Stimulated activated CD4-positive, alpha-beta T cell treated with anti-CD3 and anti-CD28 coated beads, Interleukin-4, amount 100 ng/mL, for 1 hour (primary cell): ENCODE measurements at regions not wholly inside any gene's neighbourhood (a gene's known extent, or its start where the extent isn't known, plus 50 kb on each side); places are given as distances from the start of the nearest gene placed in this dataset.
A peak's percentile ranks its signal among the peaks of the same experiment; 100 is the strongest.

Experiments used
- DNase-seq: peaks from one replicate; pipeline ENCODE4 v3.0.0-alpha.2; 2020

DNA sequence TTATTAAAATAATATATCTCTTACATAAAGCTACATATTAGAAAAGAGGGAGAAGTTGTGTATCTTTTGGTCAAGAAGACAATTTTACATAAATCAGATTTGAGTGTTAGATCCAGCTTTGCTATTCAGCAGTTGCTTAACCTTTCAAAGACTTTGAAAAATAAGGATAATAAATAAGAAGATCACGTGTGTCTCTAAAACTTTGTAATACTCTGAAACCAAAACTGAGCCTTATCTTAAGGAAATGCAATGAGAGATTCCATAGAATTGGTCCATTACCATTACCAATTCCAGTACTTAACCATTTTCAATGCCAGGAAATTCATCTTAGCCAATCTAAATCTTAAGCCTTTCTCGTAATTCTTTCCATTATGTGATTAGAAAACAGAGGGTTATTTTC, 89.2 kb upstream of the COL5A2 start:
- no peak for DNase-seq

DNA sequence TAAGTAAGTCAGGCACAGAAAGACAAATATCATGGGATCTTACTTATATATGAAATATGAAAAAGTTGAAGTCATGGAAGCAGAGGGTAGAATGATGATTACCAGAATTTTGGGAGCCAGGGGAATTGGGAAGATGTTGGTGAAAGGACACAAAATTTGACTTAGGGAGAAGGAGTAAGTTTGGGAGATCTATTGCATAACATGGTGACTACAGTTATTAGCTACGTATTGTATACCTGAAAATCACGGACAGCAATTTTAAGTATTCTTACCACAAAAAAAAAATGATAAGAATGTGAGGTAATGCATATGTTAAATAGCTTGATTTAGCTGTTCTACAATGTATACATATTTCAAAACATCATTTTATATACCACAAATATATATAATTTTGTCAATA, 94.2 kb upstream of the COL5A2 start:
- no peak for DNase-seq

DNA sequence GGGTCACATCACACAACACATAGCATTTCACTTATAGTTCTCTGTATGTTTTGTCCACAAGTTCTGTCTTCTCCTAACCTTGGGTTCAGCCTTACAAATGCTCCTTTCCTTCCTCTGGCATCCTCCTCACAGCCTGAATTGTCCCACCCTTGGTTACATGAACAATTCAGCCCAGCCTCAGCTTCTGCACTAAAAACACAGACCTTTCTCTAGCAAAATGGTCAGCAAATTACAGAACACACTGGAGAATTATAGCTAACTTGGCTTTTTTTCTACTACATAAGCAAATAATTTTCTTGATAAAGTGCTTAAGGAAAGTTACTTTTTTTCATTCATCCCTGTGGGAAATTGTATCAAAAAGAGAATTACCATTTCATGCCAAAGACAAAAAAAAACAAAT, 94.8 kb upstream of the COL5A2 start:
- DNase-seq, result no peak

DNA sequence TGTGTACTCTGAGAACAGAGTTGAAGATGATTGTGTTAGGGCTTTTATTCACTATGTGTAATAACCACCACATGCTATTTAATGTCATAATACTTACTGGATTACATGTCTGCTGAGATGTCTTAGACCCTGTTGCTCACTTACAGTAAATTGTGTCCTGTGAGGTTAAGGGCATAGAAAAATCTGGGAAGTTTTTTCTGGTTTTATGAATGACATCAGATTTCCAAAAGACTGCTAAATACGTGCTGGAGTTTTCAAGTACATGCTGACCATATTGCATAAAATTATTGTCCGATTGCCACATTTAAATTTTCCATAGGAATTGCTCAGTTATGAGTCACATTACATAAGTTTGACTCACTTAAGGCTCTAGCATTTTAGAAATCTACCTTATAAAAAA, 96.7 kb upstream of the COL5A2 start:
- no peak for DNase-seq

DNA sequence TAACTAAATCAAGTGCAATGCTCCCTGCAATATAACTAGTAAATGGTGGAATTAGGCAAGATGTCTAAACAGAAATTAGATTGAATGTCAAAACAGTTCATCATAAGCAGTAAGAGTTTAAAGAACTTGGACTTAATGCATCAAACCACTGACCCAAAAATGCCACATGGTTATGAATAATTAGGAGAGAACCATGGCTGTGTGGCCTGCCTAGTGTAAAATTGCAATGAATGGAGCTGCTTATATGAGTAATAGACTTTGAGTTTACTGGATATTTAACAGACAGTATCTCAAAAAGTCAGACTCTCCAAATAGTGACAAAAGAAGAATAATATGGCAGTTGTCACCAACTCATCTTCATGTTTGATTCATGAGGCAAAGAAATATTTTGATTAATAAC, 101.6 kb upstream of the COL5A2 start:
- no peak for DNase-seq

DNA sequence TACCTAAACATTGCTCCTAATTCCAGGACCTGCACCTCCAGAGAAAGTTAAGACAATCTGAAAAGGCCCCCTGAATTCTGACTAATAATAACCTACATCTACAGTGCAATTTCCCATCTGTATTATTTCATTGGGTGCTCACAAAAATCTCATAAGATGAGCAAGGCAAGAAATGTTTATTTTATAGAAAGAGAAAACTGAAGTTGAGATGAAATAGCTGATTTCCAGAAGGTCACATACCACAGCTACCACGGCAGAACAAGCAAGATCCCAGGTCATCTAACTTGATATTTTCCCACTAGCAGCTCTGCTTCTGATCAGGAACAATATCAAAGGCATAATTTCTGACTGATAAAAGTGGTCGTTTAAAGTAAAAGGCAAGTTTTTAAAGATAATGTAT, 105.8 kb upstream of the COL5A2 start:
- DNase-seq, result no peak

DNA sequence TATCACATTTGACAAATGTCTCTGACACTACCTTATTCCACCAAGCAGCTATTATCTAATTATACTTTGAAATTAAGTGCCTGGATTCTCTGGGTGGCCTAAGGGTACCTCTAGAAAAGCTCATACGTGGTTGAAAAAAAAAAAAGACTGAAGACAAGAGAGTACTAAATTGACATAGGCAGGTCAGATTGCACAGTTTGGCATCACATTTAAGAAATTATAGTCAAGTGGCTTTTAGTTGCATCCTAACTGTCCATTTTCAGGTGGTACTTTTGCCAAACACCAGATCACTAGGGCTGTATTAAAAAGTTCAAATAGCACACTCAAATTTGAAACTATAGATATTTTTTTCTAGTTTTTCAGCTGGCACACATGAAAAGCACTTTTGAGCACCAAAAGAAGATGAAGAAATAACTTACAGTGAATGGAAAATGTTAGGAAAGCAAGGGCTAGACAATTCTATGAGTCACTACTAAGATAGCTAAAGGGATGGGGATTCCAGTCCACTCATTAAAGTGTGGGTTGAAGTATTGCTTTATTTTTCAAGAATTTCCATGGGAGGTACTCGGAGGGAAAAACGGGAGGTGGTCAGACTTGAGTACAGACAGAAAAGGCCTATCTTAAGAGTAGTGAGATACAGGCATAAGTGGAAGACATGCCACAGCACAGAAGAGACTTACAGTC, 106.5 kb upstream of the COL5A2 start:
- DNase-seq, result no peak

DNA sequence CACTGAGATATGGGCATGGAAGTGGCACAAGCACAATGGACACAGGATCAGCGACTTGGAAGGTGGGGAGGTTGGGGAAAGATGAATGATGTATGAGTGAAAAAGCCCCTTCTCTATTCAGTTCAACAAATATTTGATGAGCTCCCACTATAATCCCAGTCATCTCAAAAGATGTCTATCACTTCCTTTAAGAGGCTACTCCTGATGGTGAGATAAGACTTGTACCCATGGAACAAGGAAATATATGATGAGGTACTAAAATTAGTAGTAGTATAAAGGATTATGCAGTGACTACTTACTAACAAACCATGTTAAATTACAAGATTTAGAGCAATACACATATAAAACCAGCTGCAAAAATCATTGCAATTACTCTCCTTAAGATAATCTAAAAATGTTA, 107.8 kb upstream of the COL5A2 start:
- DNase-seq, result no peak

DNA sequence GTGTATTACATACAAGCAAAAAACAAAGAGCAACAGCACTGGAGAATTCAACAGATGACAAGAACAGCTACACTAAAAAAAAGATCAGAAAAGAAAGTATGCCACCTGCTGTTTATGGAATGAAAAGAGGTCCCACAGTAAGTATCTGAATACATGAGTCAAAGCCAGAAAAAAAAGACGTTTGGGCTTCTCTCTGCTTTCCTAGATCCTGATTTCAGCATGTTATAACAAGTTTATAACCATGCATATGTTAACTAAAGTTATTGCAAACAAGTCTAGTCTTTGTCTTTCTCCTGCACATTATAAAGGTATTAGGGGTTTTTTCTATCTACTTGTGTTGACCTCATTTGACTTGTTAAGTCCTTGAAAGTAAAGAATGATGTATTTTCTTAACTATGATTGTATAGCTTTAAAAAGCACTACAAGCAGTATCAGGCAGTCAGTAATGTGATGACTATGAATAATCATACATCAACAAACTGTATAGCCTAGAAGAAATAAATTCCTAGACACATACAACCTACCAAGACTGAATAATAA, 108.5 kb upstream of the COL5A2 start:
- no peak for DNase-seq

DNA sequence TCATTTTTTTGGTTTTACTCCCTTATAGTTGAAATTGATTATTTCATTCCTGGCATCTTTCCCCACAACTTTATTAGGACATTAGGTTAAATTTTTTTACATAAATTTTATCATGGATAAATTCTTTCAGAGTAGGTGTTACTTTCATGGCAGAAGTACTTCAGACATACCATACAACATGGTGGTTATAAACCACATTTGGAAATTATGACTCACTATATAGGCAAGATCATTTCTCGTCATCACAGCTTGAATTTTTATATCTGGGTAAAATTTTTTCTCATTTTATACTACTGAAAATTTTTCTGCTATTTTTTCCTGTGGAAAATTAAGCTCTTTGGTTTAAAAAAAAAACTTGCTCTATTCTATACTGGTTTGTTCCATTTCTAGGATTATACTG, 111.9 kb upstream of the COL5A2 start:
- DNase-seq, result no peak

DNA sequence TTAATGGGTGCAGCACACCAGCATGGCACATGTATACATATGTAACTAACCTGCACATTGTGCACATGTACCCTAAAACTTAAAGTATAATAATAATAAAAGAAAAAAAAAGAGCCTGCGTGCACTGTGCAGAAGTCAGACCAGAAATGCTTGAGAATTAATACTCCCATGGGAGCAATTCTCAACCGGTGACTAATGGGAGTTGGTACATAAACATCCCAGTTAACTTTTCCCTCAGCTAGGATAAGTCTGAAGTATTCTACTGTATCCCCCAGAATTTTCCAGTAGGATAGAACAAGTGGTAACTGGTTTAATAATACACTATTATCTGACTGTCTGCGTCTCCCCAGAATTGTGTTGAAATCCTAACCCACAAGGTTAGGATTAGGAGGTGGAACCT, 113.6 kb upstream of the COL5A2 start:
- DNase-seq, result no peak

DNA sequence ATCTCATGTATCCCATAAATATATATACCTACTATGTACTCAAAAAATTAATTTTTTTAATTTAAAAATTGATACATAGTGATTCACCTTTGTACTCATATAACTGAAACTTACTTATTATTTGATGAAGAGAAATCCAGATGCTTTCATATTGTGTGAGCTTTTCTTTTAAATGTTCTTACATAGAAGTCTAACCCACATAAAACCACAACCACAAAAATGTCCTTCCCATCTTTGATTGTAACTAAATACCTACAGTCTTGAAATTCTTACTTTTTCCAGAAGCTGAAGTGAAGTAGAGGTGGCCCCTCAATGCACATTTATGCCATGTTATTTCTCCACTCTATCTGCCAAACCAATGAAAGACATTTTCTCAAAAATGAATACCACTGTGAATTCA, 117.9 kb upstream of the COL5A2 start:
- DNase-seq, result no peak

DNA sequence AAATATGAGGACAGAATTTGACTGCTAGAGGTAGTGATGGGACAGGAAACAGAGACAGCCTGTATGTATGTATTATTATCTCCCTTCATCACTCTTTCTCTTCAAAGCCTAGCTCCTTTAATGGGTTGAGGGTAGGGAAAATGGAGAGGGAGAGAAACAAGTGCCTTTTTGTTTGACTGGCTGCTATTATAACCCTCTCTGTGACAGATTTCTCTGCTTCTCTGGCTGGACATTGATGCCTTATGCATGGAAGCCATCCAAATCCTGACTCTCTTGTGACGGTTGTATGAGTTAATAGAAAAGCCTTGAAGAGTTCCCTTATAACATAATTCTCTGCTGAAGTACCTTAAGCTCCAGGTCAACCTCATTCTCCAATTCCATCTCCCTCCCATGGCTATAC, 118.5 kb upstream of the COL5A2 start:
- DNase-seq, result no peak

DNA sequence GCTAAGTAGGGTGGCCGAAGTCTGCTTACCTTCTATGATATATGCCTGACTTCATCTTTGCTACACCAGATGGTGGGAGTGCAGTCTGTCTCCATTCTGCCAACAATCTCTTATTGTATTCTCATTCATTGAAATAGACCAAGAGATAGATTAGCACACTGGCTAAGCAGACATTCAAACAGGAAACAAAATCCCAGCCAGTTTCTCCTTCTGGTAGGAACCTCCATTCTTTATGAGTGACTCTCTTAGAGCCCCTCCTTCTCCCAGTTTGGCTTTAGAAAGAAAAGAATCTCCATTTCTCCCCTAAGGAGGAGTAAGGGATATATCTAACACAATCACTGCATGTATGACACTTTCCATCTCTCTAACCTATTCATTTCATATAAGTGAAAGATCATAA, 118.9 kb upstream of the COL5A2 start:
- DNase-seq, result no peak

DNA sequence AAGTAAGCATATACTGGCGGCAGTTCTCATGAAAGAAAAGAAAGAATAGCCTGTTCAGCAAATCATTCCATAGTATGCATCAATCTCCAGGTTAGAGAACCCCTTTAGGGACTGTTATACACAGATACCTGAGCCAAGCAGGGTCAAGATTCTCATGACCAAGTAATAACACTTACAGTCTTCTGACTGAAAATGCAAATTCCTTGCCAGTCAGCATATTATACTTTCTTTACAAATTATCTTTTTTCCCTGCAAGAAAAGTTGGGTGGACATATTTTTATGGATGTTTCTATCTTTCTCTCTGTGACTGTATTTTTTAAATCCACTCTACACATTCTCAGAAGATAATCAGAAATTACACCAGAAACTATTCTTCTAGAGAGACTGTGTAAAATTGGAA, 120.4 kb upstream of the COL5A2 start:
- no peak for DNase-seq

DNA sequence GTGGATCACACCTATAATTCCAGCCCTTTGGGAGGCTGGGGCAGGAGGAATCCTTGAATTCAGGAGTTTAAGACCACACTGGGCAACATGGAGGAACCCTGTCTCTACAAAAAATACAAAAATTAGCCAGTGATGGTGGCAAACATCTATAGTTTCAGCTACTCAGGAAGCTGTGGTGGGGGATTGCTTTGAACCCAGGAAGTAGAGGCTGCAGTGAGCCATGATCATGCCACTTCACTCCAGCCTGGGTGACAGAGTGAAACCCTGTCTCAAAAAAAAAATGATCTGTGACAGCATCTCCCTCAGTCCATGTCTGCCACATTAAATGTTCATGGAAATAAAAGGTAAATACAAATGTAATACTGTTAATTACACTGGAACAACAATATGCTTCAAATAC, 121.4 kb upstream of the COL5A2 start:
- DNase-seq, result no peak

DNA sequence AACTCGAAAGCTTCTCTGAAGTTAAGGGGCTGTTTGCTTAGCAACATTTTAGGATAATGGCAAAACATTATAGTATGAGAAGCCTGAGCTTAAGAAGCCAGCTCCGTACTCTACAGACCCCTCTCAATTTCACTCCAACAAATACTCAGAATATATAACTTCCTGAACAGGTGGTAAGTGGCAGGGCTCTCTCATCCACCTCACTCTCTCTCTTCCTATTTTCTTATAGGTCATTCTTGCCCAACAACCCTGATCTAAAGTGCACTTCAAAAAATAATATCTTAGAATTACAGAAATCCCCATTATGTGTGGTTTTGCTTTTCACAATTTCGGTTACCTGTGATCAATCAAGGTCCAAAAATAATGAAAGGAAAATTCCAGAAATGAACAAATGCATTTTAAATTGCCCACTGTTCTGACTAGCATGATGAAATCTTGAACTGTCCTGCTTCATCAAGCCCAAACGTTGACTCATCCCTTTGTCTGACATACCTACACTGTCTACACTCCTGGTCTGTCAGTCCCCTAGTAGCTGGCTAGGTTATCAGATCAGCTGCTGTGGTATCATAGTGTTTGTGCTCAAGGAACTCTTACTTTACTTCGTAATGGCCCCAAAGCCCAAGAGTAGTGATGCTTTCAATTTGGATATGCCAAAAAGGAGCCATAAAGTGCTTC, 122.8 kb upstream of the COL5A2 start:
- no peak for DNase-seq

DNA sequence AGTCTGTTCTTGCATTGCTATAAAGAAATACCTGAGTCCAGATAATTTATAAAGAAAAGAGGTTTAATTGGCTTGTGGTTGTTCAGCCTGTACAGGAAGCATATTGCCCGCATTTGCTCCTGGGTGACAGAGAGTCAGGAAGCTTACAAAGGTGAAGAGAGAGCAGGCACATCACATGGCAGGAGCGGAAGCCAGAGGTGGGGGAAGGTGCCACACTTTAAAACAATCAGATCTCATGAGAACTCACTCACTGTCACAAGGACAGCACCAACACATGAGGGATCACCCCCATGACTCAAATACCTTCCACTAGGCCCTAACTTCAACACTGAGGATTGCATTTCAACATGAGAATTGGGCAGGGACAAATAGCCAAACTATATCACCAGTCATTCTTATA, 124.8 kb upstream of the COL5A2 start:
- peak; percentile 25 for DNase-seq

DNA sequence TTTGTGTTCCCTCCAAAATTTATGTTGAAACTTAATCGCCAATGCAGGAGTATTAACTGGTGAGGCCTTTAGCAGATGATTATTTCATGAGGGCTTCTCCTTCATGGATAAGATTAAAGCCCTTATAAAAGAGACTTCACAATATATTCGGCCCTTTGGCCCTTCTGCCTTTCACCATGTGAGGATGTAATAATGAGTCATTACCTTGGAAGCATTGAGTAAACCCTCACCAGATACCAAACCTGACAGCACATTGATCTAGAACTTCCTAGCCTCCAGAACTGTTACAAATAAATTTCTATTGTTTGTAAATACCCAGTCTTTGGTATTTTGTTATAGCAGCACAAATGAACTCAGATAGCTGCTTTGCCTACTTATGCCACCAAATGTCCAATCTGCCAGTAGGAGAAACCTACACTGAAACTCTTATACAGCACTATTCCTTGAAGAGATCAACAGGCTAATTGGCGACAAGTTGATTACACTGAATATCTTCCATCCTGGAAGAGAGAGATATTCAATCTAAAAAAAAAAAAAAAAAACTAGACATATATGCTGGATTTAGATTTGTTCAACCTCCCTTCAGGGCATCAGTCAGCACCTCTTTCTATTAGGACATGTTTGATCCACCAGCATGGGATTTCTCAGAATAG, 125.9 kb upstream of the COL5A2 start:
- DNase-seq, result no peak

DNA sequence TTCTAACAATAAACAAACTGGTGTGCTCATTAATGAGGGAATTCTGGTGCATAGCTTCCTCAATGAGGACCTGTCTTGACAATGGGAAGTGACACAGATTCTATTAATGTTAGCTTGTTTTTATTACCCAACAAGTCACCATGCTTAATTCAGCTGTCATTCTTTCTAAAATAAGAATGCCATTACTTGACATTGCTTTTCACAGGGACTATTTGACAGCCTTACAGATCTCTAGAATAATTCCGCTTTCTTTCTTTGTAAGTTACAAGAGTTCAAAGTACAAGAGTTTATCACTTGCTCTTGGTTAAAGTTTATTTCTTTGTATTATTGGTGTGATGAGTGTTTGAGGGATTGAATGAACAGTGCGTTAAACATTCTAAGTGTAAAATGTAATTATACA, 127.0 kb upstream of the COL5A2 start:
- no peak for DNase-seq

DNA sequence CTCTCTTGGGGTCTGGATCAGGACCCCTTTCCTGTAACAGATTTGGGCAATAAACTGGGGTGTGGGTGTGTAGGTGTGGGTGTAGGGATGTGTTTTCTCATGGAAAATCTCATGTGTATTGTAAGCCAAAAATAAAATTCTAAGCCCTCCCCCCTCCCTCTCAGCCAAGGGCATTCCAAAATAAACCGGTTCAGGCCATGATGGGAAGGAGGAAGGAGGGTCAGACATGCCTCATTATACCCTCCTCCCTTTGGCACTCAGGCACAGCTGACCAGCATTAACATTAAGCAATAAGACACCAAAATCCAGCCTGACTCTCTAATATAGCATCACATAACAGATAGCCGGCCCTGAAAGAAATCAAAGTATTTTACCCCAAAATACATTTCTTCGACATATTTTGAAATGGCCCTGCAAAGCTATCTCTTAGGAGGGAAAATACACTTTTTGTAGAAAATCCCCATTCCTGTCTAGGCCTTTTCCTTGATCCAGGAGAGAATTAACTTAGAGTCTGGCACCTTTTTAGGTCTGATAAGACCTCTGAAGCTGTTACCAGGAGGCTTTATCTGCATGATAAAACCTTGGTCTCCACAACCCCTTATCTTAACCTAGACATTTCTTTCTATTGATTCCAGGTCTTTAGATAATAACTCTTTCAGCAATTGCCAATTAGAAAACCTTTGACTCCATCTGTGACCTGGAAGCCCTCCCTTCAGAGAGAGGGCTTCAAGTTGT, 128.7 kb upstream of the COL5A2 start:
- no peak for DNase-seq

DNA sequence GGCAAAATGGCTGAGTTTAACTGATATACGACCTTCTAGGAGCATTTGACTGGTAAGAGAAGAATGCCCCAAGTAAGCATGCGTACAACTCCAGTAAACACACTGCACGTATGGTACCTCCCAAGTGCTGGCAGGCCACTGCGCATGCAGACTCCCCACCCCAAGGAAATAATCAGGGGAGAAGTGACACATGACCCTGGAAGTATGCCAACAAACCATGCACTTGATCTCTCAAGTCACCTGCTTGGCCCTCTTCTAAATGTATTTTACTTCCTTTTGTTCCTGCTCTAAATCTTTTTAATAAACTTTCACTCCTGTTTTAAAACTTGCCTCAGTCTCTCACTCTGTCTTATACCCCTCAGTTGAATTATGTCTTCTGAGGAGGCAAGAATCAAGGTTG, 129.8 kb upstream of the COL5A2 start:
- no peak for DNase-seq

DNA sequence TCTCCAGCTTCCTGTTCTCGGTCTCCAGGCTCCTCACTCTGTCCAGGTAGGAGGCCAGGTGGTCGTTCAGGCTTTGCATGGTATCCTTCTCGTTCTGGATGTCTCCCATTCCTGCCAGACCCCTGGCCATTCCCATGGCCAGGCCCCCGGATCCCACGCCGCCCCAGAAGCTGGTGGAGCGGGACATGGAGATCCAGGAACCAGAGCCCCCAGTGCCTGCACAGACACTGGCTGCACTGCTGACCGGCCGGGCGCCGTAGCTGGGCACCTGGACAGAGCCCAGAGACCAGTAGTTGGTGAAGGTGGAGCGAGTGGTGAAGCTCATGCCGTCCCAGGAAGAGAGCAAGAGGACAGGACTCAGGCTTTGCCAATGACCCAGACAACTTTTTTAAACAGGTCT, 129.1 kb upstream of the WDR75 start:
- DNase-seq, result no peak

DNA sequence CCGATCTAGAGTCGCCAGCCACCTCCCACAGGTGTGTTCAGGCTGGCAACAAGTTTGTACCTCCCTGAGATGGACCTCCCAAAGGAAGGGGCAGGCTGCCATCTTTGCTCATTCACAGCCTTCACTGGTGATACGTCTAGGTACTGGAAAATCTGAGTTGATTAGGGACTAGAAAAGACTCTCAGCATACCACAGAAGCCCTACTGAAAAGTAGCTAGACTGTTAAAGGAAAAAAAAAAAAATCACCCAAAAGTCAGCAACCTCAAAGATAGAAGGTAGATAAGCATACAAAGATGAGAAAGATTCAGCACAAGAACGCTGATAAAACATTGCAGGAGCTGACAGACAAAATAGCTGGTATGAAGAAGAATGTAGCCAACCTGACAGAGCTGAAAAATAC, 128.6 kb upstream of the WDR75 start:
- DNase-seq, result no peak
